Ishikawa (cell line): ENCODE measurements at regions not wholly inside any gene's neighbourhood (a gene's known extent, or its start where the extent isn't known, plus 50 kb on each side); places are given as distances from the start of the nearest gene placed in this dataset.

Source experiments
- CEBPB ChIP-seq: IDR thresholded peaks from 2 replicates; pipeline ENCODE4 v1.6.1; 2012
- CREB1 ChIP-seq: IDR thresholded peaks from 2 replicates; pipeline ENCODE4 v1.6.1; 2012; ENCODE audit warnings: low read depth
- EGR1 ChIP-seq: IDR thresholded peaks from 2 replicates; pipeline ENCODE4 v1.6.1; 2012
- EP300 ChIP-seq: IDR thresholded peaks from 2 replicates; pipeline ENCODE4 v1.6.1; 2012; ENCODE audit warnings: borderline replicate concordance
- FOXM1 ChIP-seq: IDR thresholded peaks from 2 replicates; pipeline ENCODE4 v1.6.1; 2012; ENCODE audit warnings: low read depth, borderline replicate concordance
- NFIC ChIP-seq: IDR thresholded peaks from 2 replicates; pipeline ENCODE4 v1.6.1; 2012
- RAD21 ChIP-seq: IDR thresholded peaks from 2 replicates; pipeline ENCODE4 v1.6.1; 2012; ENCODE audit warnings: low read depth
- TAF1 ChIP-seq: IDR thresholded peaks from 2 replicates; pipeline ENCODE4 v1.6.1; 2012; ENCODE audit warnings: low read depth, mild to moderate bottlenecking
- TCF12 ChIP-seq: IDR thresholded peaks from 2 replicates; pipeline ENCODE4 v1.6.1; 2012; ENCODE audit warnings: low read depth
- TEAD4 ChIP-seq: IDR thresholded peaks from 2 replicates; pipeline ENCODE4 v1.6.1; 2012
- YY1 ChIP-seq: IDR thresholded peaks from 2 replicates; pipeline ENCODE4 v1.6.1; 2012; ENCODE audit warnings: low read depth
- ZBTB7A ChIP-seq: IDR thresholded peaks from 2 replicates; pipeline ENCODE4 v1.6.1; 2012; ENCODE audit warnings: low read depth
- TF ChIP-seq, protein P1 (sequence below): IDR thresholded peaks from 2 replicates; pipeline ENCODE4 v1.6.1; 2012; ENCODE audit warnings: low read depth, mild to moderate bottlenecking
- TF ChIP-seq, protein P2 (sequence below): IDR thresholded peaks from 2 replicates; pipeline ENCODE4 v1.6.1; 2012
- TF ChIP-seq, protein P3 (sequence below): IDR thresholded peaks from 2 replicates; pipeline ENCODE4 v1.6.1; 2012

DNA sequence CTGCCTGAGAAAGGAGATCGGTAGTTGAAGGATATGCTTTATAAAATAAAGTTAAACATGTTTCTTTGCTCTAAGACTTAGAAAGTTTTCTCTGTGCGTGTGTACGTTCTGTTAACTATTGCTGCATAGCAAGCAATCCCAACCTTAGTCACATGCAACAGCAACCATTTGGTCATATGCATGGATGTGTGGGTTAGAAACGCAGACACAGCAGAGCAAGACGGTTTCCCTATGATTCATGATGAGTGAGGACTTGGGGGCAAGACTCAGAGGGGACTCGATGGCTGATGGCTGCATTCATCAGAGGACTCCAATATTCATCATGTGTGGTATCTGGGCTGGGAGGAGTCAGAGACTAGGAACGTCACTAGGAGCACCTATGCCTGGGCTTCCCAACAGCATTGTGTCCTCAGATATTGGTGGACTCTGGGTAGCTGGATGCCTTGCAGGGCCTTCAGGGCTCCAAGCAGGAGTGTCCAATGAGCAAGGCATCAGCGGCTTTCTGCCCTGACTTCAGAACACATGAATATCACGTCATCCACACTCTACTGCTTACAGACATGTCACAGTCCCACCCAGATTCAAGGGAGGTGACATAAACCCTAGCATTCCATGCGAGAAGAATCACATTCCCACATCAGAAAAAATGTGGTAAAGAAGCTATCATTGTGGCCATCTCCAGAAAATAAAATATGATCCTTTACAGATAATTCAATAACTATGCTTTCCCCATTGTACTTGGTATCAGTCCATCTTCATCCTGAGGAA is 731.2 kb downstream of the TNS3 start:
- TF ChIP-seq TAF1: no peak
- TF ChIP-seq, protein P1, sequence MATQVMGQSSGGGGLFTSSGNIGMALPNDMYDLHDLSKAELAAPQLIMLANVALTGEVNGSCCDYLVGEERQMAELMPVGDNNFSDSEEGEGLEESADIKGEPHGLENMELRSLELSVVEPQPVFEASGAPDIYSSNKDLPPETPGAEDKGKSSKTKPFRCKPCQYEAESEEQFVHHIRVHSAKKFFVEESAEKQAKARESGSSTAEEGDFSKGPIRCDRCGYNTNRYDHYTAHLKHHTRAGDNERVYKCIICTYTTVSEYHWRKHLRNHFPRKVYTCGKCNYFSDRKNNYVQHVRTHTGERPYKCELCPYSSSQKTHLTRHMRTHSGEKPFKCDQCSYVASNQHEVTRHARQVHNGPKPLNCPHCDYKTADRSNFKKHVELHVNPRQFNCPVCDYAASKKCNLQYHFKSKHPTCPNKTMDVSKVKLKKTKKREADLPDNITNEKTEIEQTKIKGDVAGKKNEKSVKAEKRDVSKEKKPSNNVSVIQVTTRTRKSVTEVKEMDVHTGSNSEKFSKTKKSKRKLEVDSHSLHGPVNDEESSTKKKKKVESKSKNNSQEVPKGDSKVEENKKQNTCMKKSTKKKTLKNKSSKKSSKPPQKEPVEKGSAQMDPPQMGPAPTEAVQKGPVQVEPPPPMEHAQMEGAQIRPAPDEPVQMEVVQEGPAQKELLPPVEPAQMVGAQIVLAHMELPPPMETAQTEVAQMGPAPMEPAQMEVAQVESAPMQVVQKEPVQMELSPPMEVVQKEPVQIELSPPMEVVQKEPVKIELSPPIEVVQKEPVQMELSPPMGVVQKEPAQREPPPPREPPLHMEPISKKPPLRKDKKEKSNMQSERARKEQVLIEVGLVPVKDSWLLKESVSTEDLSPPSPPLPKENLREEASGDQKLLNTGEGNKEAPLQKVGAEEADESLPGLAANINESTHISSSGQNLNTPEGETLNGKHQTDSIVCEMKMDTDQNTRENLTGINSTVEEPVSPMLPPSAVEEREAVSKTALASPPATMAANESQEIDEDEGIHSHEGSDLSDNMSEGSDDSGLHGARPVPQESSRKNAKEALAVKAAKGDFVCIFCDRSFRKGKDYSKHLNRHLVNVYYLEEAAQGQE: no peak
- TF ChIP-seq RAD21: no peak
- no peak for TF ChIP-seq YY1
- TF ChIP-seq, protein P2, sequence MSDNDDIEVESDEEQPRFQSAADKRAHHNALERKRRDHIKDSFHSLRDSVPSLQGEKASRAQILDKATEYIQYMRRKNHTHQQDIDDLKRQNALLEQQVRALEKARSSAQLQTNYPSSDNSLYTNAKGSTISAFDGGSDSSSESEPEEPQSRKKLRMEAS: no peak
- TF ChIP-seq CEBPB: no peak

DNA sequence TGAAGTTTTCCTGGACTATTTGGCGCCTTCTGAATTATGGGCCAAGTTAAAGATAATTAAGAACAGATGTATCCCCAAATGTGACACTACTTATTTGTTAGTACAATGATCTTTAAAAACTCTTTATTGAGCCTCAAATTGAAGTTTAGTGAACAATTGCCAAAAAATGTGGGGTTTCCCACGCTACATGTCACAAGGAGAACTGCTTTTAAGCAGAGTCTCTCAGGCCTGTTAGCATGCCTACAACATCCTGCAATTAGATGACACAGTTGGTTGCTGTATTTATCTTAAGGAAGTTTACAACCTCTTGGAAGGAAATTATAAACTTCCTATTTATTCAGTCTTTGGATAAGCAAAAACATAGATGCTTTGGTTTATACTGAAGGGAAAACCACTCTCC is 733.0 kb downstream of the TNS3 start:
- no peak for TF ChIP-seq YY1
- TF ChIP-seq, protein P3, sequence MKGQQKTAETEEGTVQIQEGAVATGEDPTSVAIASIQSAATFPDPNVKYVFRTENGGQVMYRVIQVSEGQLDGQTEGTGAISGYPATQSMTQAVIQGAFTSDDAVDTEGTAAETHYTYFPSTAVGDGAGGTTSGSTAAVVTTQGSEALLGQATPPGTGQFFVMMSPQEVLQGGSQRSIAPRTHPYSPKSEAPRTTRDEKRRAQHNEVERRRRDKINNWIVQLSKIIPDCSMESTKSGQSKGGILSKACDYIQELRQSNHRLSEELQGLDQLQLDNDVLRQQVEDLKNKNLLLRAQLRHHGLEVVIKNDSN: no peak
- TF ChIP-seq, protein P1: no peak
- TF ChIP-seq ZBTB7A: no peak
- TF ChIP-seq CREB1: no peak
- no peak for TF ChIP-seq TEAD4
- TF ChIP-seq EGR1: no peak
- no peak for TF ChIP-seq TAF1
- TF ChIP-seq EP300: no peak
- TF ChIP-seq, protein P2: no peak
- no peak for TF ChIP-seq NFIC
- no peak for TF ChIP-seq CEBPB

DNA sequence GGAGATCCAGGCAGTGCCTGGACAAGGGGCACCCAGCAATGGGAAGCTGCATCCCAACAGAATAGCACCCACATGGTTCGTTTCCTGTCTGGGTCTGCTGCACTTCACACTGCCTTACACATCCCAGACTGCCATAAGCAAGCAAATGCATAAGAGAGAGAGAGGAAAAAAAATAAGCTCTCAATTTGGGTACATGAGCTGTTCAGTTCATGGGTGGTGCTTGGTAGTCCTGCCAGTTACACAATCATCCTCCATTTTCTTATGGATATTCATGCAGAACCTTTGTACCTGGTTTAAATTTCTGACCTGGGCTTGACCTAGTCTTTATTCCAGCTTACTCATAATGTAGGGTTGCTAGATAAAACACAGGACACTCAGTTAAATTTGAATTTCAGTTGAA is 733.6 kb downstream of the TNS3 start:
- TF ChIP-seq ZBTB7A (no peak), TAF1 (no peak), TEAD4 (no peak), TCF12 (no peak), CREB1 (no peak), FOXM1 (no peak), YY1 (no peak), RAD21 (no peak), CEBPB (no peak), EP300 (no peak), EGR1 (no peak), NFIC (no peak)
- TF ChIP-seq, protein P3: no peak
- TF ChIP-seq, protein P2: no peak

DNA sequence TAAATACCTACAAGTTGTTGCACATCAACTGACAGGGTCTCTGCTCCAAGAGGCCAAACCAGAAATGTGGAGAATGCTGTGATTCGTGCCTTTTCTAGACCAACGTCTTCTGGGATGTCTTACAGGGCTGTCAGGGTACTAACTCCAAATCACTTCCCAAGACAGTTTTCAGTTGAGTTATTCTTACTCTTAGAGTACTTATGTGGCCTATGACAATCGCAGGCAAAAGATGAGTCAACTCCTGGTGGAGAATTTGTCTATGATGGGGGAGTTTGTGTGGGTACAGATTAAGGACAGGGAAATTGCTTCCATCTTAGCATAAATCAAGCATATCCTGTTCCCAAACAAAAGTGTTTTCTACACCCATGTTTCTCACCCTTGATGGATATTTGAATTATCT is 734.8 kb downstream of the TNS3 start:
- TF ChIP-seq, protein P3: no peak
- TF ChIP-seq, protein P2: no peak
- TF ChIP-seq, protein P1: no peak
- TF ChIP-seq EGR1 (no peak), RAD21 (no peak), TEAD4 (no peak), ZBTB7A (no peak), CEBPB (no peak), TCF12 (no peak), FOXM1 (no peak), NFIC (no peak), CREB1 (no peak), TAF1 (no peak)
